CD4-positive, alpha-beta T cell (primary cell): ENCODE measurements at regions not wholly inside any gene's neighbourhood (a gene's known extent, or its start where the extent isn't known, plus 50 kb on each side); places are given as distances from the start of the nearest gene placed in this dataset.

Experiments used
- ATAC-seq: fragments of 200-7000 bp; cut with Tn5 transposase; one replicate; pipeline ENCODE4 v1.10.0; 2022; ENCODE audit warnings: mild to moderate bottlenecking; ENCODE audit not compliant: poor library complexity
- CTCF ChIA-PET: fragments of 350-600 bp; sonication (Branson Sonifier 250); formaldehyde crosslinking; loops from one replicate; lab custom pipeline; 2021; ENCODE audit warnings: antibody characterized with exemption, inconsistent platforms; lab: Charles Lee
- POLR2A ChIA-PET: fragments of 350-600 bp; sonication (Branson Sonifier 250); formaldehyde crosslinking; loops from one replicate; lab custom pipeline; 2021; ENCODE audit warnings: antibody characterized with exemption, inconsistent platforms; lab: Charles Lee
- DNase-seq, 14 experiments: peaks; one replicate each; pipeline ENCODE4 v3.0.0-alpha.2; 2013 to 2020; ENCODE audit warnings: mixed read lengths in 2 of 14
- H3K27ac ChIP-seq, 2 donors: one replicate each; pipeline versions ENCODE4 v1.5.1 to v1.7.0; 2013; ENCODE audit warnings: low read length in 2 of 2, low read depth in 1 of 2, mild to moderate bottlenecking in 1 of 2
- H3K27me3 ChIP-seq, 2 experiments: 1 replicate in 1 of 2; 2 replicates in 1 of 2; pipeline versions ENCODE4 v1.6.1 to v1.7.0; 2013; ENCODE audit warnings: low read length in 2 of 2, control low read depth in 1 of 2, mild to moderate bottlenecking in 1 of 2, moderate library complexity in 1 of 2; ENCODE audit not compliant: insufficient read depth in 2 of 2, control insufficient read depth in 1 of 2
- H3K36me3 ChIP-seq: one replicate; pipeline ENCODE4 v1.6.1; 2013; ENCODE audit warnings: low read length, control low read depth; ENCODE audit not compliant: insufficient read depth
- H3K4me1 ChIP-seq: one replicate; pipeline ENCODE4 v1.6.1; 2013; ENCODE audit warnings: low read length, control low read depth; ENCODE audit not compliant: insufficient read depth
- H3K4me3 ChIP-seq: one replicate; pipeline ENCODE4 v1.5.1; 2013; ENCODE audit warnings: mild to moderate bottlenecking, low read length, moderate library complexity
- H3K9me3 ChIP-seq, 2 experiments: 1 replicate in 1 of 2; 2 replicates in 1 of 2; pipeline versions ENCODE4 v1.6.1 to v1.7.0; 2013; ENCODE audit warnings: low read length in 2 of 2, mild to moderate bottlenecking in 2 of 2, control low read depth in 1 of 2, moderate library complexity in 1 of 2; ENCODE audit not compliant: control insufficient read depth in 1 of 2, insufficient read depth in 1 of 2
- H3K27ac Mint-ChIP-seq: one replicate; pipeline ENCODE4 v1.8.0; 2020; ENCODE audit warnings: mixed read lengths
- H3K27me3 Mint-ChIP-seq: one replicate; pipeline ENCODE4 v1.8.0; 2021; ENCODE audit warnings: mixed read lengths
- H3K36me3 Mint-ChIP-seq: one replicate; pipeline ENCODE4 v1.8.0; 2021; ENCODE audit warnings: low read depth, mixed read lengths
- H3K4me1 Mint-ChIP-seq: one replicate; pipeline ENCODE4 v1.8.0; 2021; ENCODE audit warnings: low read depth, mixed read lengths
- H3K4me3 Mint-ChIP-seq: one replicate; pipeline ENCODE4 v1.8.0; 2020; ENCODE audit warnings: mild to moderate bottlenecking, mixed read lengths
- H3K9me3 Mint-ChIP-seq: one replicate; pipeline ENCODE4 v1.8.0; 2020; ENCODE audit warnings: mixed read lengths
- intact Hi-C, 2 experiments: fragments of 100-400 bp; cut with DNase I in 1 of 2; cut with micrococcal nuclease in 1 of 2; formaldehyde crosslinking; loops; one replicate each; pipeline versions ENCODE4 v1.15.1 to v1.9.0; 2023 to 2025; cut with DNase I, micrococcal nuclease
- TF ChIP-seq, protein P1 (sequence below): fragments of 200-600 bp; IDR thresholded peaks from one replicate; pipeline ENCODE4 v1.8.0; 2022; ENCODE audit warnings: antibody characterized with exemption, mild to moderate bottlenecking

DNA sequence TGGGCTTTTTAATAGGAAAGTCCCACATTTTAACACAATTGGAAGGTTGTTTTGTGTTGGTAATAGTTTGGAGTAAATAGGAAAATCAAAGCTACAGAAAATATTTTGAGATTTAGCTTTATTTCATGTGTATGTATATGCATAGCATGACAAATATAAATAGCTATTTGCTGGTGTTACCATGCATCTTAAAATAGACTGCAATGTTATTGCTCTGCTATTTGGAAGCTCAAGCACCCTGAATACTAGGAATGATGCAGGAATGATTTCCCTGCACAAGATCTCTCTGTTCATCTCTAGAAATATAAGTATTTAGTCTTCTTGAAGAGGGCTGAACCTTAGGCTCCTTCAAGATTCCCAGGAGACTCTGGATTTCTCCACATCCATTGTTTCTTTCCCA, 268.3 kb upstream of the POGK start:
- H3K27ac ChIP-seq = no peak overlapping the region

DNA sequence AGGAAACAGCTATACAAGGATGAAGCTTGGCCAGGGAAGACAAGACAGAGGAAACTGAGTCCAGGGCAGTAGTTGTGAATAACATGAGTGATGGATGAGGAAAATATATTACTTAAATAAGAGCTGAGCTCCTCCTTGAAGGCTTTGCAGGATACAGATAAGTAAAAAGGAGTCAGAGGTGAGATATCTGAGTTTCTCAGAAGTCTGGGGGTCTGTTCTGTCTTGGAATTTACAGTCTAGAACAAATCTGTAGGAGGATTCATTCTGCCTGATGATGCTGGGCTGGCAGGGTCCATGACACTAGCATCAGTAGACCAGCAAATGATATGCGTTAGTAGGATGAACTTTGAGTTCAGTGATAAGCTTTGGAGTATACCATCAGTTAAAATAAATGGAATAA, 266.1 kb upstream of the POGK start:
- Mint-ChIP-seq H3K27me3 (peaks cover 15% of the 10 kb centered on the region), H3K9me3 (no peaks in the 10 kb centered on the region), H3K36me3 (no peaks in the 10 kb centered on the region), H3K4me1 (no peaks in the 10 kb centered on the region), H3K4me3 (no peak overlapping the region), H3K27ac (no peak overlapping the region)
- Histone ChIP-seq H3K27ac (no peak overlapping the region), H3K4me3 (no peak overlapping the region), H3K4me1 (no peaks in the 10 kb centered on the region), H3K36me3 (no peaks in the 10 kb centered on the region), H3K27me3 (no peaks in the 10 kb centered on the region), H3K9me3 (no peaks in the 10 kb centered on the region)
- ChIA-PET POLR2A (no interaction called here), CTCF (no interaction called here)
- ATAC-seq = no peak
- no peak for DNase-seq
- TF ChIP-seq, protein P1, sequence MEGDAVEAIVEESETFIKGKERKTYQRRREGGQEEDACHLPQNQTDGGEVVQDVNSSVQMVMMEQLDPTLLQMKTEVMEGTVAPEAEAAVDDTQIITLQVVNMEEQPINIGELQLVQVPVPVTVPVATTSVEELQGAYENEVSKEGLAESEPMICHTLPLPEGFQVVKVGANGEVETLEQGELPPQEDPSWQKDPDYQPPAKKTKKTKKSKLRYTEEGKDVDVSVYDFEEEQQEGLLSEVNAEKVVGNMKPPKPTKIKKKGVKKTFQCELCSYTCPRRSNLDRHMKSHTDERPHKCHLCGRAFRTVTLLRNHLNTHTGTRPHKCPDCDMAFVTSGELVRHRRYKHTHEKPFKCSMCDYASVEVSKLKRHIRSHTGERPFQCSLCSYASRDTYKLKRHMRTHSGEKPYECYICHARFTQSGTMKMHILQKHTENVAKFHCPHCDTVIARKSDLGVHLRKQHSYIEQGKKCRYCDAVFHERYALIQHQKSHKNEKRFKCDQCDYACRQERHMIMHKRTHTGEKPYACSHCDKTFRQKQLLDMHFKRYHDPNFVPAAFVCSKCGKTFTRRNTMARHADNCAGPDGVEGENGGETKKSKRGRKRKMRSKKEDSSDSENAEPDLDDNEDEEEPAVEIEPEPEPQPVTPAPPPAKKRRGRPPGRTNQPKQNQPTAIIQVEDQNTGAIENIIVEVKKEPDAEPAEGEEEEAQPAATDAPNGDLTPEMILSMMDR = no peak
- intact Hi-C loops = no loop called here

More for the DNA sequence above, 268.3 kb upstream of the POGK start:
- Histone ChIP-seq H3K27me3 (no peaks in the 10 kb centered on the region), H3K36me3 (no peaks in the 10 kb centered on the region), H3K4me1 (no peaks in the 10 kb centered on the region), H3K4me3 (no peak overlapping the region), H3K9me3 (no peaks in the 10 kb centered on the region)
- ATAC-seq (no peak), DNase-seq (no peak)
- H3K4me3 Mint-ChIP-seq = no peak overlapping the region
- H3K9me3 Mint-ChIP-seq = no peaks in the 10 kb centered on the region
- intact Hi-C loops = no loop called here
- peaks cover 7% of the 10 kb centered on the region for H3K27me3 Mint-ChIP-seq
- H3K27ac Mint-ChIP-seq = no peak overlapping the region
- TF ChIP-seq, protein P1 = no peak
- no peaks in the 10 kb centered on the region for H3K4me1 Mint-ChIP-seq
- H3K36me3 Mint-ChIP-seq = no peaks in the 10 kb centered on the region
- ChIA-PET CTCF (no interaction called here), POLR2A (no interaction called here)

DNA sequence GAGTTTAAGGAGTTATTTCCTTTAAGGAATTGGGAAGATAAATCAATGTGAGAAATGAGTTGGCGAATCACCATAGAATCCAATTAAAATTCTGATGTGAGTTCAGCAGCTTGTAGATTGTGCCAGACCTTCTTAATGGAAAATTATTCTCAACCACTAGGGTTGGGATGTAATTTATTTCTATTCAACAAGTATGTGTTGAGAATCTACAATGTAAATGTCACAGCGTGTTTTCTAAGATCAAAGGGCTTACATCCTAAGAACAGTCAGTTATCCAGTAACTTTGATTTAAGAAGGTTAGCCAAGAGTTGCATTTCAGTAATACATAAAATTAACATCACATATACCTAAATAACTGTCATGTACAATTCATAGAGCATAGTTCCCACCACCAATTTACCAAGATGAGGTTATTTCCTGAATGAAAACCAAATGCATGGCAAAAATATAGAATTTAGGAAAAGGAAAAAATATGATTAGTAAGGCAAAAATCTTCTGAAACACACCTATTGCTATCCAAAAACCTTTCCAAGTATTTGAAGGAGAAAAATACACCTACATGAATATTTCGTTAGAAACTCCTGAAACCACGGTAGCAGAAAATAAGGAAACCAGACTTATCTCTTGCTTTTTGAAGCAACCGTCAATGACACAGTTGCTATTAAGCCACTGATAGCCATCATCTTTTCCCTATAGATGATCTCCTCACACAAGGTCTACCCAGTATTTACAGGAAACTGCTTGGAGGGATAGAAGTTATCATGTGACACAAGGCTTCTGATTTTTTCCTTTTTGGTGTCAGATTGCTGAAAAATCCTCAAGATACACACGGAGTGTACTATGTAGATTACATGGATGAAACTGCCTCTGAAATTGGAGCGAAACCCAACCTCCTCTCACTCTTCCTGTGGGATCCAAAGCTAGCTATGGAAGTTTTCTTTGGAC, 259.4 kb upstream of the POGK start:
- Mint-ChIP-seq H3K27ac (no peak overlapping the region), H3K36me3 (no peaks in the 10 kb centered on the region), H3K27me3 (peaks cover 29% of the 10 kb centered on the region), H3K4me3 (no peak overlapping the region), H3K9me3 (no peaks in the 10 kb centered on the region), H3K4me1 (no peaks in the 10 kb centered on the region)
- Histone ChIP-seq H3K36me3 (no peaks in the 10 kb centered on the region), H3K27ac (no peak overlapping the region), H3K27me3 (peaks cover 0 to 6% of the 10 kb centered on the region in 2 experiments), H3K9me3 (no peaks in the 10 kb centered on the region), H3K4me1 (no peaks in the 10 kb centered on the region), H3K4me3 (no peak overlapping the region)
- ATAC-seq (no peak), DNase-seq (no peak)
- ChIA-PET POLR2A (no interaction called here), CTCF (no interaction called here)
- intact Hi-C loops = no loop called here
- TF ChIP-seq, protein P1 = no peak
